PFSK-1 (cell line): ENCODE measurements at regions not wholly inside any gene's neighbourhood (a gene's known extent, or its start where the extent isn't known, plus 50 kb on each side); places are given as distances from the start of the nearest gene placed in this dataset.

Experiments used
- FOXP2 ChIP-seq: optimal IDR thresholded peaks from 2 replicates; pipeline ENCODE3; 2011; ENCODE audit warnings: borderline replicate concordance, control low read depth, inconsistent platforms; ENCODE audit not compliant: insufficient read depth; ENCODE audit errors: extremely low read length, extremely low read depth
- POLR2AphosphoS5 ChIP-seq: IDR thresholded peaks from 2 replicates; pipeline ENCODE4 v1.6.1; 2012; ENCODE audit warnings: low read depth, mild to moderate bottlenecking, control low read depth, low read length, moderate library complexity
- SIN3A ChIP-seq: IDR thresholded peaks from 2 replicates; pipeline ENCODE4 v1.6.1; 2012; ENCODE audit warnings: mild to moderate bottlenecking, low read length, moderate library complexity, borderline replicate concordance; ENCODE audit not compliant: insufficient read depth
- TAF1 ChIP-seq: IDR thresholded peaks from 2 replicates; pipeline ENCODE4 v1.6.1; 2012; ENCODE audit warnings: low read length, control low read depth, borderline replicate concordance; ENCODE audit not compliant: insufficient read depth
- TF ChIP-seq, protein P1 (sequence below), 2 experiments: IDR thresholded peaks; 2 replicates each; pipeline versions ENCODE4 v1.6.1 to v1.8.0; 2011 to 2012; ENCODE audit warnings: low read depth in 2 of 2, low read length in 2 of 2, control low read depth in 1 of 2, inconsistent platforms in 1 of 2, mild to moderate bottlenecking in 1 of 2, moderate library complexity in 1 of 2; ENCODE audit not compliant: insufficient read depth in 1 of 2

DNA sequence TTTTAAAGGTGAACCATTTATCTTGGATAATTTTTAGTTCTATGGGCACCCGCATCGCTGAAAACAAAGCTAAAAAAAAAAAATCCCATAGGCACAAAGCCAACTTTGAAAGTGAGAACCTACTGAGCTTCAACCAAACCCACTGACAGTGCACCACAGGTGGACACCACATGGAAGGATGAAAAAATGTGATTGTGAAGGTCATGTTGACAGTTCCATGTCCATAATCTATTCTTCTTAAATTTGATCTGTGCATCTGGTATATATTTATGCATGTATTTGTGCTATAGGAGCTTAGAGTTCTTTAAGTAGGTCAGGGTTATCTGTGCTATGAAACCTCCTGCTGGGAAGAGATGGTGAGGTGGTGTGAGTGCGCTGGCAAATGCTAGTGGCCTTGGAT lies 374.3 kb downstream of the SPRY1 start:
- TF ChIP-seq FOXP2 (no peak), POLR2AphosphoS5 (no peak), SIN3A (no peak), TAF1 (no peak)
- TF ChIP-seq, protein P1, sequence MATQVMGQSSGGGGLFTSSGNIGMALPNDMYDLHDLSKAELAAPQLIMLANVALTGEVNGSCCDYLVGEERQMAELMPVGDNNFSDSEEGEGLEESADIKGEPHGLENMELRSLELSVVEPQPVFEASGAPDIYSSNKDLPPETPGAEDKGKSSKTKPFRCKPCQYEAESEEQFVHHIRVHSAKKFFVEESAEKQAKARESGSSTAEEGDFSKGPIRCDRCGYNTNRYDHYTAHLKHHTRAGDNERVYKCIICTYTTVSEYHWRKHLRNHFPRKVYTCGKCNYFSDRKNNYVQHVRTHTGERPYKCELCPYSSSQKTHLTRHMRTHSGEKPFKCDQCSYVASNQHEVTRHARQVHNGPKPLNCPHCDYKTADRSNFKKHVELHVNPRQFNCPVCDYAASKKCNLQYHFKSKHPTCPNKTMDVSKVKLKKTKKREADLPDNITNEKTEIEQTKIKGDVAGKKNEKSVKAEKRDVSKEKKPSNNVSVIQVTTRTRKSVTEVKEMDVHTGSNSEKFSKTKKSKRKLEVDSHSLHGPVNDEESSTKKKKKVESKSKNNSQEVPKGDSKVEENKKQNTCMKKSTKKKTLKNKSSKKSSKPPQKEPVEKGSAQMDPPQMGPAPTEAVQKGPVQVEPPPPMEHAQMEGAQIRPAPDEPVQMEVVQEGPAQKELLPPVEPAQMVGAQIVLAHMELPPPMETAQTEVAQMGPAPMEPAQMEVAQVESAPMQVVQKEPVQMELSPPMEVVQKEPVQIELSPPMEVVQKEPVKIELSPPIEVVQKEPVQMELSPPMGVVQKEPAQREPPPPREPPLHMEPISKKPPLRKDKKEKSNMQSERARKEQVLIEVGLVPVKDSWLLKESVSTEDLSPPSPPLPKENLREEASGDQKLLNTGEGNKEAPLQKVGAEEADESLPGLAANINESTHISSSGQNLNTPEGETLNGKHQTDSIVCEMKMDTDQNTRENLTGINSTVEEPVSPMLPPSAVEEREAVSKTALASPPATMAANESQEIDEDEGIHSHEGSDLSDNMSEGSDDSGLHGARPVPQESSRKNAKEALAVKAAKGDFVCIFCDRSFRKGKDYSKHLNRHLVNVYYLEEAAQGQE (IDR thresholded peaks at IDR 0.05; ENCODE audit: insufficient read depth in 1 of 2, low read depth in 2 of 2, low read length in 2 of 2) = no peak

DNA sequence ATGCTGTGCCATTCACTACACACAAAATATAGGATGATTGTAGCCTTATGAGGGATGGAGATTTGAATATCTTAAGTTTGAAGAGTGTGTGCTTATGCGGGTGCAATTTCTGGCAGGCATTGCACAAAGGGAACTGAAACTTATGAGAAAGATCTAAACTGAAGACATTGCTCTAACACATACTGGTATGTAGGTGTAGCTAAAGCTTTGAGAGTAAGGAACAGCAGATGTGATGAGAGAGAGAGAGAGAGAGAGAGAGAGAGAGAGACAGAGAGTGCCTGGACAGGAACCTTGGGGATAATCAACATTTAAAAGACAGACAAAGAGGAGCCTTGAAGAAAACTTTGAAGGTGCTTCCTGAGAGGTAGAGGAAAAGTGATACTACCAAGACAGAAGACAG lies 379.7 kb downstream of the SPRY1 start:
- TF ChIP-seq, protein P1 (IDR thresholded peaks at IDR 0.05; ENCODE audit: insufficient read depth in 1 of 2, low read depth in 2 of 2, low read length in 2 of 2) = no peak
- TF ChIP-seq POLR2AphosphoS5 (no peak), FOXP2 (no peak), SIN3A (no peak)

DNA sequence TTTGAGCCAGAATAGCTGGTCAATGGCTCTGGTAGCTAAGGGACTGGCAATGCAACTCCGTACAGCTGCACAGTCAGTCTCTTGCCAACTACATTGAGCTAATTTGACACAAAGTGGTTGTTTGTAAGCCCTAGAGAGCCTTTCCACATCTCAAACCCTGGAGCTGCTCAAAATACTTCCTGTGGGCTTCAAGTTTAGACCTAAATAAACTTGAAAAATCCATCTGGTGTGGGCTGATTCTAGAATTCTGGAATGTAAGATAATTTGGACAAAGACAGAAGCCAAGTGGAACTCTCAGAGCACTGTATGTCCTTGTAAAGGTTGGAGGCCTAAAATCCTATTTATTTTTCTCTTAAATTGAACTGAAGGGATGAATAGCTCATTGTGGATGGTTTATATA lies 380.8 kb downstream of the SPRY1 start:
- TF ChIP-seq POLR2AphosphoS5 = no peak

DNA sequence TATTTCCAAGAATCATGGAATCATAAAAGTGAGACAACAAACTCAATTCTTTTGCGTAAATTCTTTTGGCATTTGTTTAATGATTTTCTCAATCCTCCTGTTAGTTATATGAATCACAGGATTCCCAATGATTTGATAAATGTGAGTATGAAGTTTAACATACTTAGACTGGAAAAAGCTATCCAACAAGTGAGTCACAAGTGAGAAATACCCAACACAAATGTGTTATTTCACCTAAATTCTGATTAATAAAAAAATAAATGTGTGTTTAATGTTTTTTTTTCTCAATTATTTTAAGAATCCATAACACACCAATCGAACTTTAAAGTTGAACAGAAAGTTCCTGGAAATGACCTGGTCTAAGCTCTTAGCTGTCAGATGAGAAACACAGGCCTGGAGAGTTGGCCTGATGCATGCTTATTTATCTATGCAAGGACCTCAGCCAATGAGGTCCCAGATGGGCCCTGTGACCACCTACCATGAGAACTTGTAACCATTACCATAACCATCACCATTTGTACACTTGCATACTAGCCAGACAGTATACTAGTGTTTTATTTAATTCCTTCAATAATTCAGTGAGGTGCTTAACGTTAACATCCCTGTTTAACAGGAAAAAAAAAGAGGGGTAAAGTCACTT lies 386.7 kb downstream of the SPRY1 start:
- no peak for TF ChIP-seq POLR2AphosphoS5
- no peak for TF ChIP-seq SIN3A
- no peak for TF ChIP-seq TAF1
- TF ChIP-seq FOXP2 = no peak
- TF ChIP-seq, protein P1 (IDR thresholded peaks at IDR 0.05; ENCODE audit: insufficient read depth in 1 of 2, low read depth in 2 of 2, low read length in 2 of 2) = no peak

DNA sequence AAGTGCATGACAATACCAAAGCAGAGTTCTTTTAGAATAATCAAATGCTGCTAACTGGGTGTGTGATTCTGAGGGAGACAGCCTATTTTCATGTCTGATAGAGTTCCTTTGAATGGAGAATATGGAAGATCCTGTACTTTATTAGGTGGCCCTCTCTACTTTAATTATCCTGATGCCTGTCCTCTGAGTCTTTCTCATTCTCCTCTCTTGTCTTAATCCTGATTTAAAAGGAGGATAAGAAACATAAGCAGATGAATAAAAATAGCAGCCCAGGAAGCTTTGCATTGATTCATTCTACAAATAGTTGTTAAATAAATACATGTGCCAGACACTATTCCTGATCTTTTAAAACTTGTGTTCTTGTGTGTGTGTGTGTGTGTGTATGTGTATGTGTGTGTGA lies 387.3 kb downstream of the SPRY1 start:
- TF ChIP-seq FOXP2 (no peak), SIN3A (no peak)
- TF ChIP-seq, protein P1 (IDR thresholded peaks at IDR 0.05; ENCODE audit: insufficient read depth in 1 of 2, low read depth in 2 of 2, low read length in 2 of 2) = no peak
